GM23248 (cell line): ENCODE measurements at regions not wholly inside any gene's neighbourhood (a gene's known extent, or its start where the extent isn't known, plus 50 kb on each side); places are given as distances from the start of the nearest gene placed in this dataset.
"Not testable (repeated sequence)": the region's sequence is repeated elsewhere in the genome, so short reads cannot be mapped to it uniquely, and the experiment has no call there.

ENCODE experiments used
- DNase-seq: peaks from one replicate; pipeline ENCODE4 v3.0.0-alpha.2; 2015
- H2AFZ ChIP-seq: fragments of 200-600 bp; sonication (generic); 2 replicates; pipeline ENCODE4 v1.6.1; 2016; ENCODE audit warnings: antibody characterized with exemption
- H3F3A ChIP-seq: fragments of 200-600 bp; sonication (generic); 2 replicates; pipeline ENCODE4 v1.6.1; 2016; ENCODE audit warnings: mild to moderate bottlenecking, antibody characterized with exemption, mixed run types; ENCODE audit not compliant: insufficient read depth
- H3K27ac ChIP-seq: fragments of 200-600 bp; sonication (generic); 2 replicates; pipeline ENCODE4 v1.5.1; 2016; ENCODE audit warnings: mild to moderate bottlenecking
- H3K27me3 ChIP-seq: fragments of 200-600 bp; sonication (generic); replicated peaks from 2 replicates; pipeline ENCODE4 v1.6.1; 2016; ENCODE audit warnings: mild to moderate bottlenecking; ENCODE audit not compliant: insufficient read depth
- H3K36me3 ChIP-seq: fragments of 200-600 bp; sonication (generic); 2 replicates; pipeline ENCODE4 v1.6.1; 2016; ENCODE audit warnings: low read depth, mild to moderate bottlenecking
- H3K4me1 ChIP-seq: fragments of 200-600 bp; sonication (generic); 2 replicates; pipeline ENCODE4 v1.6.1; 2016; ENCODE audit warnings: mild to moderate bottlenecking; ENCODE audit not compliant: insufficient read depth
- H3K4me2 ChIP-seq: fragments of 200-600 bp; sonication (generic); one replicate; pipeline ENCODE4 v1.6.1; 2016; ENCODE audit warnings: mild to moderate bottlenecking; ENCODE audit not compliant: unreplicated experiment
- H3K4me3 ChIP-seq: fragments of 200-600 bp; sonication (generic); 2 replicates; pipeline ENCODE4 v1.5.1; 2016; ENCODE audit warnings: mild to moderate bottlenecking
- H3K79me2 ChIP-seq: fragments of 200-600 bp; sonication (generic); 2 replicates; pipeline ENCODE4 v1.6.1; 2016; ENCODE audit warnings: mild to moderate bottlenecking; ENCODE audit not compliant: insufficient read depth
- H3K9ac ChIP-seq: fragments of 200-600 bp; sonication (generic); 2 replicates; pipeline ENCODE4 v1.6.1; 2016; ENCODE audit warnings: mild to moderate bottlenecking
- H3K9me2 ChIP-seq: fragments of 200-600 bp; sonication (generic); 2 replicates; pipeline ENCODE4 v1.6.1; 2016; ENCODE audit warnings: mixed run types, mild to moderate bottlenecking, moderate library complexity; ENCODE audit not compliant: insufficient read depth
- H3K9me3 ChIP-seq: fragments of 200-600 bp; sonication (generic); one replicate; pipeline ENCODE4 v1.6.1; 2017; ENCODE audit warnings: low read depth
- H4K20me1 ChIP-seq: fragments of 200-600 bp; sonication (generic); 2 replicates; pipeline ENCODE4 v1.6.0; 2016; ENCODE audit not compliant: insufficient read depth
- EZH2 ChIP-seq: fragments of 200-600 bp; sonication (generic); IDR thresholded peaks from 2 replicates; pipeline ENCODE4 v1.6.1; 2018; ENCODE audit warnings: antibody characterized with exemption, mild to moderate bottlenecking; ENCODE audit not compliant: insufficient read depth, poor library complexity, severe bottlenecking
- EZH2phosphoT487 ChIP-seq: fragments of 200-600 bp; sonication (generic); IDR thresholded peaks from 2 replicates; pipeline ENCODE4 v1.6.1; 2018; ENCODE audit warnings: antibody characterized with exemption, moderate library complexity, mild to moderate bottlenecking, low read depth; ENCODE audit not compliant: insufficient read depth
- WGBS, 2 experiments: methylation state at CpG; one replicate each; pipeline ENCODE4 v1.1.6; 2015 to 2017; ENCODE audit warnings: low lambda C conversion rate in 2 of 2, low coverage in 1 of 2; ENCODE audit errors: missing lambda C conversion rate in 2 of 2; 5-methylcytosine and 5-hydroxymethylcytosine counted together
- in situ Hi-C: fragments of 300-500 bp; cut with MboI; formaldehyde crosslinking; loops from 2 replicates; pipeline ENCODE4 v1.15.0; 2020

GRCh38 chr10:43997330-43997729 lies 348.6 kb upstream of the ZNF32 start:
- peaks cover 12% of the 10 kb centered on the region for H3F3A ChIP-seq
- in situ Hi-C loops = no loop called here
- H4K20me1 ChIP-seq = no peaks in the 10 kb centered on the region
- H3K27me3 ChIP-seq = no peaks in the 10 kb centered on the region
- H3K36me3 ChIP-seq = no peaks in the 10 kb centered on the region
- 92 to 100% methylated on average over 3 of the region's 3 CpGs for WGBS, 2 experiments
- H3K4me2 ChIP-seq = no peak overlapping the region
- no peaks in the 10 kb centered on the region for H3K79me2 ChIP-seq
- TF ChIP-seq EZH2phosphoT487 = no peak
- TF ChIP-seq EZH2 = no peak
- H3K9ac ChIP-seq = no peak overlapping the region
- H2AFZ ChIP-seq = no peak overlapping the region
- H3K4me3 ChIP-seq = no peak overlapping the region
- H3K9me3 ChIP-seq = no peaks in the 10 kb centered on the region
- peaks cover 17% of the 10 kb centered on the region for H3K4me1 ChIP-seq
- no peak overlapping the region for H3K27ac ChIP-seq
- DNase-seq = no peak
- H3K9me2 ChIP-seq = 0 out of 2 replicates have a peak, but pooled peaks cover 5% of the 10 kb centered on the region

GRCh38 chr10:43994539-43994938 lies 345.9 kb upstream of the ZNF32 start:
- H3K4me1 ChIP-seq = peaks cover 17% of the 10 kb centered on the region
- no peaks in the 10 kb centered on the region for H3K27me3 ChIP-seq
- no peaks in the 10 kb centered on the region for H4K20me1 ChIP-seq
- no peak for DNase-seq
- no peak overlapping the region for H3K9ac ChIP-seq
- H3K4me3 ChIP-seq = no peak overlapping the region
- no peak overlapping the region for H3K4me2 ChIP-seq
- H3K36me3 ChIP-seq = no peaks in the 10 kb centered on the region
- H3K79me2 ChIP-seq = no peaks in the 10 kb centered on the region
- TF ChIP-seq EZH2 = no peak
- no peak for TF ChIP-seq EZH2phosphoT487
- 80 to 87% methylated on average over 2 of the region's 2 CpGs for WGBS, 2 experiments
- no peaks in the 10 kb centered on the region for H3K9me3 ChIP-seq
- H2AFZ ChIP-seq = no peak overlapping the region
- H3K9me2 ChIP-seq = 0 out of 2 replicates have a peak, but pooled peaks cover 5% of the 10 kb centered on the region
- in situ Hi-C loops = no loop called here
- peaks cover 12% of the 10 kb centered on the region for H3F3A ChIP-seq
- H3K27ac ChIP-seq = no peak overlapping the region

GRCh38 chr10:43992816-43993215 lies 344.1 kb upstream of the ZNF32 start:
- H3K27ac ChIP-seq, H3K9ac ChIP-seq, H3K79me2 ChIP-seq, H3K9me2 ChIP-seq, H3K27me3 ChIP-seq, H3K36me3 ChIP-seq, H3K9me3 ChIP-seq, in situ Hi-C loops, H3F3A ChIP-seq, H4K20me1 ChIP-seq, DNase-seq, H2AFZ ChIP-seq, H3K4me2 ChIP-seq, H3K4me3 ChIP-seq, H3K4me1 ChIP-seq: not testable (repeated sequence)
- 84 to 88% methylated on average over 19 of the region's 19 CpGs for WGBS, 2 experiments

GRCh38 chr10:43986374-43986773 lies 337.7 kb upstream of the ZNF32 start:
- Histone ChIP-seq H3K4me1 (no peaks in the 10 kb centered on the region), H4K20me1 (no peaks in the 10 kb centered on the region), H3K27ac (no peak overlapping the region), H3F3A (no peaks in the 10 kb centered on the region), H2AFZ (no peak overlapping the region), H3K4me2 (no peak overlapping the region), H3K79me2 (no peaks in the 10 kb centered on the region), H3K9ac (no peak overlapping the region), H3K9me2 (no peaks in the 10 kb centered on the region), H3K4me3 (no peak overlapping the region), H3K9me3 (no peaks in the 10 kb centered on the region), H3K27me3 (no peaks in the 10 kb centered on the region), H3K36me3 (no peaks in the 10 kb centered on the region)
- 92% methylated on average over 2 to 4 of the region's 4 CpGs for WGBS, 2 experiments
- DNase-seq = no peak
- in situ Hi-C loops = no loop called here
- TF ChIP-seq EZH2phosphoT487 (no peak), EZH2 (no peak)

GRCh38 chr10:43985941-43986340 lies 337.3 kb upstream of the ZNF32 start:
- 95 to 98% methylated on average over 5 of the region's 5 CpGs for WGBS, 2 experiments
- H3K4me2 ChIP-seq = no peak overlapping the region
- H3K4me1 ChIP-seq = no peaks in the 10 kb centered on the region
- H3K27ac ChIP-seq = no peak overlapping the region
- H3K27me3 ChIP-seq = no peaks in the 10 kb centered on the region
- DNase-seq = no peak
- no peaks in the 10 kb centered on the region for H3K9me3 ChIP-seq
- H3K36me3 ChIP-seq = no peaks in the 10 kb centered on the region
- TF ChIP-seq EZH2phosphoT487 = no peak
- TF ChIP-seq EZH2 = no peak
- in situ Hi-C loops = no loop called here
- no peaks in the 10 kb centered on the region for H3F3A ChIP-seq
- no peaks in the 10 kb centered on the region for H3K9me2 ChIP-seq
- no peak overlapping the region for H3K4me3 ChIP-seq
- H3K9ac ChIP-seq = no peak overlapping the region
- H3K79me2 ChIP-seq = no peaks in the 10 kb centered on the region
- no peak overlapping the region for H2AFZ ChIP-seq
- H4K20me1 ChIP-seq = no peaks in the 10 kb centered on the region
